GM10248 (cell line): ENCODE measurements at regions not wholly inside any gene's neighbourhood (a gene's known extent, or its start where the extent isn't known, plus 50 kb on each side); places are given as distances from the start of the nearest gene placed in this dataset.

Experiments used
- CTCF ChIA-PET: fragments of 300-600 bp; sonication (Branson Sonifier 250); formaldehyde crosslinking; extraction: SDS; loops from one replicate; lab custom pipeline; 2021; ENCODE audit warnings: antibody characterized with exemption; lab: Yijun Ruan, JAX
- POLR2A ChIA-PET: fragments of 350-650 bp; sonication (Branson Sonifier 250); formaldehyde crosslinking; extraction: SDS; loops from one replicate; lab custom pipeline; 2020; ENCODE audit warnings: antibody characterized with exemption; lab: Yijun Ruan, JAX
- DNase-seq: peaks from one replicate; pipeline ENCODE4 v3.0.0; 2012; ENCODE audit errors: extremely low spot score
- CTCF ChIP-seq: IDR thresholded peaks from 2 replicates; pipeline ENCODE4 v1.5.1; 2012; ENCODE audit warnings: mild to moderate bottlenecking, low read depth; ENCODE audit errors: extremely low read depth, missing control alignments, control extremely low read depth

GRCh38 chr11:20256925-20257324, 96.7 kb upstream of the DBX1 start:
- ChIA-PET POLR2A (no interaction called here), CTCF (no interaction called here)
- no peak for DNase-seq
- no peak for TF ChIP-seq CTCF

GRCh38 chr11:20253796-20254195, 93.5 kb upstream of the DBX1 start:
- ChIA-PET POLR2A (no interaction called here), CTCF (interaction anchor here (1.3 to 2.4 kb wide), 2 partner anchors 11 to 54 kb away, joined by 3 to 7 read pairs; no protein-coding TSS in a partner anchor)
- DNase-seq, result no peak
- TF ChIP-seq CTCF, result no peak

- ChIA-PET CTCF (interaction anchor here (0.8 to 1.9 kb wide), 2 partner anchors 10 kb away, joined by 3 to 6 read pairs; no protein-coding TSS in a partner anchor), POLR2A (no interaction called here)
- DNase-seq, result no peak
- TF ChIP-seq CTCF, result no peak
Measured at GRCh38 chr11:20251496-20251895, 91.2 kb upstream of the DBX1 start.

- no peak for TF ChIP-seq CTCF
- CTCF ChIA-PET, result interaction anchor here (0.8 to 1.9 kb wide), 2 partner anchors 10 to 11 kb away, joined by 3 to 6 read pairs; no protein-coding TSS in a partner anchor
- POLR2A ChIA-PET, result no interaction called here
- no peak for DNase-seq
Measured at GRCh38 chr11:20250644-20251247, 90.5 kb upstream of the DBX1 start.

- CTCF ChIA-PET, result interaction anchor here (1.7 to 1.9 kb wide), 2 partner anchors 9 to 10 kb away, joined by 6 read pairs; no protein-coding TSS in a partner anchor
- TF ChIP-seq CTCF, result no peak
- DNase-seq, result no peak
- POLR2A ChIA-PET, result no interaction called here
Measured at GRCh38 chr11:20249796-20250195, 89.5 kb upstream of the DBX1 start.

- no peak for TF ChIP-seq CTCF
- POLR2A ChIA-PET, result no interaction called here
- no peak for DNase-seq
- CTCF ChIA-PET, result interaction anchor here (1.7 kb wide), 1 partner anchor 10 kb away, joined by 6 read pairs; no protein-coding TSS in a partner anchor
Measured at GRCh38 chr11:20249378-20249777, 89.1 kb upstream of the DBX1 start.

- ChIA-PET POLR2A (no interaction called here), CTCF (interaction anchor here (0.8 to 1.7 kb wide), 2 partner anchors 9 to 11 kb away, joined by 3 to 6 read pairs; no protein-coding TSS in a partner anchor)
- TF ChIP-seq CTCF, result no peak
Measured at GRCh38 chr11:20248871-20249270, 88.6 kb upstream of the DBX1 start.

More at GRCh38 chr11:20248871-20249270, 88.6 kb upstream of the DBX1 start:
- DNase-seq, result no peak
